Caco-2 (cell line): ENCODE measurements at regions not wholly inside any gene's neighbourhood (a gene's known extent, or its start where the extent isn't known, plus 50 kb on each side); places are given as distances from the start of the nearest gene placed in this dataset.
A peak's percentile ranks its signal among the peaks of the same experiment; 100 is the strongest.

Source experiments
- BruUV-seq: library from RNA; stranded (reverse); fragments of 400-500 nt; replicated peaks from 2 replicates; lab custom pipeline; 2021; lab: Mats Ljungman, UMichigan
- CTCF ChIA-PET: fragments of 300-600 bp; sonication (Branson Sonifier 250); formaldehyde crosslinking; loops from one replicate; lab custom pipeline; 2022; ENCODE audit warnings: antibody characterized with exemption; lab: Charles Lee
- POLR2A ChIA-PET: fragments of 300-600 bp; sonication (Branson Sonifier 250); formaldehyde crosslinking; loops from one replicate; lab custom pipeline; 2022; ENCODE audit warnings: antibody characterized with exemption; lab: Charles Lee
- DNase-seq, 2 experiments: peaks; one replicate each; pipeline versions ENCODE4 v3.0.0 to v3.0.0-alpha.2; 2020 to 2022
- H3K27me3 ChIP-seq: replicated peaks from 2 replicates; pipeline ENCODE4 v1.6.0; 2011; ENCODE audit warnings: low read length; ENCODE audit not compliant: control insufficient read depth, insufficient read depth
- H3K36me3 ChIP-seq: 2 replicates; pipeline ENCODE4 v1.5.1; 2011; ENCODE audit warnings: low read length; ENCODE audit not compliant: control insufficient read depth, insufficient read depth
- H3K4me1 ChIP-seq: fragments of 250-450 bp; sonication (Bioruptor Pico); 2 replicates; pipeline ENCODE4 v1.5.1; 2020; ENCODE audit warnings: mild to moderate bottlenecking
- H3K4me3 ChIP-seq: 2 replicates; pipeline ENCODE4 v1.5.1; 2011; ENCODE audit warnings: low read depth, mild to moderate bottlenecking, control low read depth, low read length
- H3K9me3 ChIP-seq: fragments of 250-450 bp; sonication (Bioruptor Pico); 2 replicates; pipeline ENCODE4 v1.5.1; 2020; ENCODE audit warnings: mild to moderate bottlenecking, moderate library complexity
- H3K27ac Mint-ChIP-seq: one replicate; pipeline ENCODE4 v1.8.0; 2022; ENCODE audit warnings: mixed read lengths; ENCODE audit not compliant: unreplicated experiment
- H3K27me3 Mint-ChIP-seq: one replicate; pipeline ENCODE4 v1.8.0; 2022; ENCODE audit warnings: mixed read lengths; ENCODE audit not compliant: insufficient read depth, unreplicated experiment
- H3K36me3 Mint-ChIP-seq: one replicate; pipeline ENCODE4 v1.8.0; 2022; ENCODE audit warnings: mild to moderate bottlenecking, mixed read lengths; ENCODE audit not compliant: insufficient read depth, unreplicated experiment
- H3K4me1 Mint-ChIP-seq: one replicate; pipeline ENCODE4 v1.8.0; 2022; ENCODE audit warnings: low read depth, mixed read lengths; ENCODE audit not compliant: unreplicated experiment
- H3K4me3 Mint-ChIP-seq: one replicate; pipeline ENCODE4 v1.8.0; 2022; ENCODE audit warnings: mild to moderate bottlenecking, moderate library complexity, mixed read lengths; ENCODE audit not compliant: unreplicated experiment
- H3K9me3 Mint-ChIP-seq: one replicate; pipeline ENCODE4 v1.8.0; 2022; ENCODE audit warnings: mixed read lengths; ENCODE audit not compliant: unreplicated experiment
- intact Hi-C: fragments of 100-400 bp; cut with micrococcal nuclease; formaldehyde crosslinking; loops from one replicate; pipeline ENCODE4 v1.10.0; 2022; ENCODE audit not compliant: unreplicated experiment
- TF ChIP-seq, protein P1 (sequence below), 2 experiments: fragments of 200-600 bp in 1 of 2; IDR thresholded peaks; 1 replicate in 1 of 2; 2 replicates in 1 of 2; pipeline versions ENCODE4 v1.5.1 to v1.8.0; 2011 to 2022; ENCODE audit warnings: antibody characterized with exemption in 1 of 2, control low read depth in 1 of 2, inconsistent platforms in 1 of 2, low read depth in 1 of 2, low read length in 1 of 2, mild to moderate bottlenecking in 1 of 2, moderate library complexity in 1 of 2; ENCODE audit not compliant: insufficient read depth in 1 of 2, severe bottlenecking in 1 of 2, unreplicated experiment in 1 of 2

DNA sequence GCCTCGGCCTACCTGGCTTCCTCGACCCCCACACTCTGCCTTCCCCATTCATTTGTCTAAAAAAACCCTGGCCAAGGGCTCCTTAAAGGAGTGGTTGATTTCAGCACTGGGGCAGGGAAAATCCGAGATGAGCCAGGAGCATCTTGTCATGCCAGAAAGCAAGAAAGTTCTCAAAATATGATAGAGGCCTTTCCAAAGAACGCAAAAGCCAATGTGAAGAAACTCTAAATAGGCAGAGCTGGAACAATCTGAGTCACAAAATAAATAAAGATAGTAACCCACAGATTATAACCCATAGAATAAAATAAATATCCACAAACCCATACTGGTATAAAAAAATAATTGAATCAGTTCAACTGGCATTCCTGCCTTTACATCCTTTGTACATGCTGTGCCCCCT, 192.3 kb upstream of the SALL1 start:
- Mint-ChIP-seq H3K36me3 (no peaks in the 10 kb centered on the region), H3K27ac (no peak overlapping the region), H3K4me3 (no peak overlapping the region), H3K27me3 (peaks cover 7% of the 10 kb centered on the region), H3K9me3 (no peaks in the 10 kb centered on the region), H3K4me1 (no peaks in the 10 kb centered on the region)
- Histone ChIP-seq H3K27me3 (no peaks in the 10 kb centered on the region), H3K4me1 (no peaks in the 10 kb centered on the region), H3K4me3 (no peak overlapping the region), H3K9me3 (no peaks in the 10 kb centered on the region), H3K36me3 (no peaks in the 10 kb centered on the region)
- intact Hi-C loops = no loop called here
- DNase-seq = no peak
- ChIA-PET POLR2A (no interaction called here), CTCF (no interaction called here)
- no TSS peak for BruUV-seq
- TF ChIP-seq, protein P1, sequence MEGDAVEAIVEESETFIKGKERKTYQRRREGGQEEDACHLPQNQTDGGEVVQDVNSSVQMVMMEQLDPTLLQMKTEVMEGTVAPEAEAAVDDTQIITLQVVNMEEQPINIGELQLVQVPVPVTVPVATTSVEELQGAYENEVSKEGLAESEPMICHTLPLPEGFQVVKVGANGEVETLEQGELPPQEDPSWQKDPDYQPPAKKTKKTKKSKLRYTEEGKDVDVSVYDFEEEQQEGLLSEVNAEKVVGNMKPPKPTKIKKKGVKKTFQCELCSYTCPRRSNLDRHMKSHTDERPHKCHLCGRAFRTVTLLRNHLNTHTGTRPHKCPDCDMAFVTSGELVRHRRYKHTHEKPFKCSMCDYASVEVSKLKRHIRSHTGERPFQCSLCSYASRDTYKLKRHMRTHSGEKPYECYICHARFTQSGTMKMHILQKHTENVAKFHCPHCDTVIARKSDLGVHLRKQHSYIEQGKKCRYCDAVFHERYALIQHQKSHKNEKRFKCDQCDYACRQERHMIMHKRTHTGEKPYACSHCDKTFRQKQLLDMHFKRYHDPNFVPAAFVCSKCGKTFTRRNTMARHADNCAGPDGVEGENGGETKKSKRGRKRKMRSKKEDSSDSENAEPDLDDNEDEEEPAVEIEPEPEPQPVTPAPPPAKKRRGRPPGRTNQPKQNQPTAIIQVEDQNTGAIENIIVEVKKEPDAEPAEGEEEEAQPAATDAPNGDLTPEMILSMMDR (IDR thresholded peaks at IDR 0.05; ENCODE audit: insufficient read depth in 1 of 2, low read depth in 1 of 2, low read length in 1 of 2, severe bottlenecking in 1 of 2, unreplicated experiment in 1 of 2) = no peak

DNA sequence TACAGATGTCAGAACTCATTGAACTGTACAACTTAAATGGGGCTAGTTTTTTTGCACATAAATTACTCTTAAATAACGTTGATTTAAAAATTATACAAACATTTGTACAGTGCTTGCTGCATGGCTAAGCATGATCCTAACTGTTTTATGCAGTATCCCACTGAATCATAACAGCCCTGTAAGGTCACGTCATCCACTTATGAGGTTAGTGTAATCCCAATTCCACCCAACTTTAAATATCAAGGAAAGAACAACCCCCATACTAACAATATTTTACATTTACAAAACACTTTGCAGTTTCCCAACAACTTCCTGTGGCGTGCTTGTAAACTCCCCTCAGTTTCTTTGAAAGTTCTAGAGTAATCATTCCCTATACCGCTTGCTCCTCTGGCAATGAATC, 190.1 kb upstream of the SALL1 start:
- Histone ChIP-seq H3K36me3 (no peaks in the 10 kb centered on the region), H3K9me3 (no peaks in the 10 kb centered on the region), H3K4me3 (no peak overlapping the region), H3K4me1 (no peaks in the 10 kb centered on the region), H3K27me3 (no peaks in the 10 kb centered on the region)
- no TSS peak for BruUV-seq
- no peak for DNase-seq
- ChIA-PET POLR2A (no interaction called here), CTCF (no interaction called here)
- TF ChIP-seq, protein P1 (IDR thresholded peaks at IDR 0.05; ENCODE audit: insufficient read depth in 1 of 2, low read depth in 1 of 2, low read length in 1 of 2, severe bottlenecking in 1 of 2, unreplicated experiment in 1 of 2) = no peak
- Mint-ChIP-seq H3K36me3 (no peaks in the 10 kb centered on the region), H3K9me3 (no peaks in the 10 kb centered on the region), H3K27ac (no peak overlapping the region), H3K4me1 (no peaks in the 10 kb centered on the region), H3K4me3 (no peak overlapping the region), H3K27me3 (peaks cover 10% of the 10 kb centered on the region)
- intact Hi-C loops = no loop called here

DNA sequence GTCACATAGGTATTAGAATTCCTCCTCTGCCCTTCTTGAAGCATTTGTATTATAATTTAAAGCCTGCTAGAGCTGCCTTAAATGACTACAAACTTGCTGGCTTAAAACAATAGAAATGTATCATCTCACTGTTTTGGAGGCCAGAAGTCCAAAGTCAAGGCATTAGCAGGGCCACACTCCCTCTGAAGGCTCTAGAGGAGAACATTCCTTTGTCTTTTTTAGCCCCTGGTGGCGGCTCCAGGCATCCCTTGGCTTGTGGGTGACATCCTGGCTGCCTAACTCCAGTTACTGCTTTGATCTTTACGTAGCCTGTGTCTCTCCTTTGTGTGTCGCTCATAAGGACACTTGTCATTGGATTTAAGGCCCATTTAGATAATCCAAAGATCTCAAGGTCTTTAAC, 186.6 kb upstream of the SALL1 start:
- Mint-ChIP-seq H3K27me3 (peaks cover 9% of the 10 kb centered on the region), H3K9me3 (no peaks in the 10 kb centered on the region), H3K27ac (no peak overlapping the region), H3K4me3 (no peak overlapping the region), H3K4me1 (no peaks in the 10 kb centered on the region), H3K36me3 (no peaks in the 10 kb centered on the region)
- H3K36me3 ChIP-seq = no peaks in the 10 kb centered on the region
- BruUV-seq = no TSS peak
- peak in 1 of 2 experiments; percentile 31 for DNase-seq
- ChIA-PET POLR2A (no interaction called here), CTCF (no interaction called here)
- no peaks in the 10 kb centered on the region for H3K27me3 ChIP-seq
- no peak overlapping the region for H3K4me3 ChIP-seq
- no peaks in the 10 kb centered on the region for H3K9me3 ChIP-seq
- TF ChIP-seq, protein P1 (IDR thresholded peaks at IDR 0.05; ENCODE audit: insufficient read depth in 1 of 2, low read depth in 1 of 2, low read length in 1 of 2, severe bottlenecking in 1 of 2, unreplicated experiment in 1 of 2) = peak in 1 of 2 experiments; percentile 50
- intact Hi-C loops = no loop called here
- no peaks in the 10 kb centered on the region for H3K4me1 ChIP-seq
